WTC11 (cell line): ENCODE measurements at regions not wholly inside any gene's neighbourhood (a gene's known extent, or its start where the extent isn't known, plus 50 kb on each side); places are given as distances from the start of the nearest gene placed in this dataset.

ENCODE experiments used
- ATAC-seq: fragments of 200-7000 bp; cut with Tn5 transposase; 2 replicates; pipeline ENCODE4 v1.10.0; 2021; ENCODE audit warnings: mild to moderate bottlenecking, moderate library complexity
- CTCF ChIA-PET: fragments of 300-600 bp; sonication (Branson Sonifier 250); formaldehyde crosslinking; loops from one replicate; lab custom pipeline; 2021; ENCODE audit warnings: antibody characterized with exemption; lab: Charles Lee
- POLR2A ChIA-PET: fragments of 350-600 bp; sonication (Branson Sonifier 250); formaldehyde crosslinking; loops from one replicate; lab custom pipeline; 2021; ENCODE audit warnings: antibody characterized with exemption; lab: Charles Lee
- DNase-seq: peaks from one replicate; pipeline ENCODE4 v3.0.0; 2021; ENCODE audit warnings: low spot score
- H3K27ac Mint-ChIP-seq: 2 replicates; pipeline ENCODE4 v1.8.0; 2021; ENCODE audit warnings: mixed read lengths
- H3K27me3 Mint-ChIP-seq: 2 replicates; pipeline ENCODE4 v1.8.0; 2021; ENCODE audit warnings: low read depth, mild to moderate bottlenecking, moderate library complexity, mixed read lengths
- H3K36me3 Mint-ChIP-seq: 2 replicates; pipeline ENCODE4 v1.8.0; 2021; ENCODE audit warnings: mixed read lengths
- H3K4me1 Mint-ChIP-seq: 2 replicates; pipeline ENCODE4 v1.8.0; 2022; ENCODE audit warnings: mixed read lengths
- H3K4me3 Mint-ChIP-seq: 2 replicates; pipeline ENCODE4 v1.8.0; 2021; ENCODE audit warnings: mild to moderate bottlenecking, moderate library complexity, mixed read lengths
- H3K9me3 Mint-ChIP-seq: 2 replicates; pipeline ENCODE4 v1.8.0; 2021; ENCODE audit warnings: mixed read lengths
- CDX4 ChIP-seq: fragments of 250-450 bp; sonication (Bioruptor Pico); IDR thresholded peaks from 2 replicates; pipeline ENCODE4 v1.9.0; 2021; ENCODE audit warnings: moderate library complexity, mild to moderate bottlenecking, inconsistent platforms, borderline replicate concordance
- CREB1 ChIP-seq: sonication (generic); formaldehyde crosslinking; IDR thresholded peaks from 2 replicates; pipeline ENCODE4 v1.8.0; 2023; ENCODE audit warnings: mild to moderate bottlenecking, missing genetic modification reagents
- CTCF ChIP-seq: fragments of 200-600 bp; IDR thresholded peaks from 2 replicates; pipeline ENCODE4 v1.8.0; 2022; ENCODE audit warnings: antibody characterized with exemption
- ELF4 ChIP-seq: sonication (generic); formaldehyde crosslinking; IDR thresholded peaks from 2 replicates; pipeline ENCODE4 v1.8.1; 2022; ENCODE audit warnings: low read depth, mild to moderate bottlenecking, moderate library complexity, missing genetic modification reagents
- EMX1 ChIP-seq: fragments of 250-450 bp; sonication (Bioruptor Pico); IDR thresholded peaks from 2 replicates; pipeline ENCODE4 v1.8.0; 2021; ENCODE audit warnings: mild to moderate bottlenecking
- GRHL2 ChIP-seq: fragments of 250-450 bp; sonication (Bioruptor Pico); IDR thresholded peaks from 2 replicates; pipeline ENCODE4 v1.8.0; 2022; ENCODE audit warnings: mild to moderate bottlenecking, moderate library complexity; ENCODE audit not compliant: insufficient replicate concordance, severe bottlenecking
- JUN ChIP-seq: sonication (generic); formaldehyde crosslinking; IDR thresholded peaks from 2 replicates; pipeline ENCODE4 v1.8.0; 2023; ENCODE audit warnings: mild to moderate bottlenecking, missing genetic modification reagents
- KAT7 ChIP-seq: sonication (generic); formaldehyde crosslinking; IDR thresholded peaks from 2 replicates; pipeline ENCODE4 v1.8.1; 2023; ENCODE audit warnings: missing genetic modification reagents, mild to moderate bottlenecking, borderline replicate concordance
- MXD4 ChIP-seq: fragments of 250-450 bp; sonication (Bioruptor Pico); IDR thresholded peaks from 2 replicates; pipeline ENCODE4 v1.8.0; 2021; ENCODE audit warnings: mild to moderate bottlenecking, moderate library complexity, borderline replicate concordance
- NFATC4 ChIP-seq: fragments of 250-450 bp; sonication (Bioruptor Pico); IDR thresholded peaks from 2 replicates; pipeline ENCODE4 v1.9.0; 2021; ENCODE audit warnings: mild to moderate bottlenecking
- NFE2L1 ChIP-seq: sonication (generic); formaldehyde crosslinking; IDR thresholded peaks from 2 replicates; pipeline ENCODE4 v1.8.1; 2023; ENCODE audit warnings: missing genetic modification reagents
- NR2C2 ChIP-seq: sonication (generic); formaldehyde crosslinking; IDR thresholded peaks from 2 replicates; pipeline ENCODE4 v1.8.0; 2022; ENCODE audit warnings: mild to moderate bottlenecking, missing genetic modification reagents
- RELA ChIP-seq: sonication (generic); formaldehyde crosslinking; IDR thresholded peaks from 2 replicates; pipeline ENCODE4 v1.8.1; 2022; ENCODE audit warnings: missing genetic modification reagents, mild to moderate bottlenecking, borderline replicate concordance
- SP1 ChIP-seq: sonication (generic); formaldehyde crosslinking; conservative IDR thresholded peaks from 2 replicates; pipeline ENCODE4 v1.8.1; 2022; ENCODE audit warnings: missing genetic modification reagents
- TCF7 ChIP-seq: sonication (generic); formaldehyde crosslinking; IDR thresholded peaks from 2 replicates; pipeline ENCODE4 v1.8.0; 2022; ENCODE audit warnings: mild to moderate bottlenecking, low read depth, missing genetic modification reagents, moderate library complexity
- TEAD4 ChIP-seq: sonication (generic); formaldehyde crosslinking; IDR thresholded peaks from 2 replicates; pipeline ENCODE4 v1.8.0; 2022; ENCODE audit warnings: mild to moderate bottlenecking, missing genetic modification reagents
- ZBTB21 ChIP-seq: sonication (generic); formaldehyde crosslinking; IDR thresholded peaks from 2 replicates; pipeline ENCODE4 v1.8.1; 2023; ENCODE audit warnings: mild to moderate bottlenecking, missing genetic modification reagents, borderline replicate concordance
- ZNF219 ChIP-seq: sonication (generic); formaldehyde crosslinking; IDR thresholded peaks from 2 replicates; pipeline ENCODE4 v1.8.0; 2023; ENCODE audit warnings: missing genetic modification reagents, mild to moderate bottlenecking, borderline replicate concordance
- ZNF281 ChIP-seq: sonication (generic); formaldehyde crosslinking; IDR thresholded peaks from 2 replicates; pipeline ENCODE4 v1.8.0; 2023; ENCODE audit warnings: mild to moderate bottlenecking, missing genetic modification reagents
- ZNF532 ChIP-seq: fragments of 250-450 bp; sonication (Bioruptor Pico); IDR thresholded peaks from 2 replicates; pipeline ENCODE4 v1.9.0; 2021; ENCODE audit warnings: mild to moderate bottlenecking, borderline replicate concordance

GRCh38 chr9:71619926-71620325, 148.4 kb downstream of the CEMIP2 start:
- peaks cover 13% of the 10 kb centered on the region for H3K36me3 Mint-ChIP-seq
- H3K27ac Mint-ChIP-seq = no peak overlapping the region
- ATAC-seq (no peak), DNase-seq (no peak)
- no peaks in the 10 kb centered on the region for H3K4me1 Mint-ChIP-seq
- TF ChIP-seq GRHL2 (CRISPR knock-in tag) (no peak), MXD4 (no peak), KAT7 (CRISPR knock-in tag) (no peak), ELF4 (CRISPR knock-in tag) (no peak), TEAD4 (CRISPR knock-in tag) (no peak)
- no peaks in the 10 kb centered on the region for H3K27me3 Mint-ChIP-seq
- ChIA-PET POLR2A (no interaction called here), CTCF (no interaction called here)
- no peak overlapping the region for H3K4me3 Mint-ChIP-seq
- peaks cover 15% of the 10 kb centered on the region for H3K9me3 Mint-ChIP-seq

- no peak overlapping the region for H3K4me3 Mint-ChIP-seq
- CTCF ChIA-PET = interaction anchor here (1.0 kb wide), 1 partner anchor 11 kb away, joined by 3 read pairs; no protein-coding TSS in a partner anchor
- ATAC-seq (no peak), DNase-seq (no peak)
- H3K9me3 Mint-ChIP-seq = peaks cover 39% of the 10 kb centered on the region
- POLR2A ChIA-PET = no interaction called here
- H3K27me3 Mint-ChIP-seq = no peaks in the 10 kb centered on the region
- H3K36me3 Mint-ChIP-seq = peaks cover 32% of the 10 kb centered on the region
- H3K4me1 Mint-ChIP-seq = peaks cover 2% of the 10 kb centered on the region; the same call in 1 of the 2 replicates
- TF ChIP-seq ZNF281 (CRISPR knock-in tag) (no peak), RELA (CRISPR knock-in tag) (no peak), CDX4 (CRISPR knock-in tag) (no peak), TCF7 (no peak), ZNF532 (no peak), NFE2L1 (CRISPR knock-in tag) (no peak), EMX1 (CRISPR knock-in tag) (no peak), CTCF (no peak), SP1 (CRISPR knock-in tag) (no peak), NR2C2 (CRISPR knock-in tag) (no peak), ZBTB21 (CRISPR knock-in tag) (no peak), ZNF219 (CRISPR knock-in tag) (no peak), CREB1 (CRISPR knock-in tag) (no peak), JUN (CRISPR knock-in tag) (no peak), NFATC4 (CRISPR knock-in tag) (no peak)
- no peak overlapping the region for H3K27ac Mint-ChIP-seq
Measured at GRCh38 chr9:71614409-71615010, 153.8 kb downstream of the CEMIP2 start.
